ENCODE measurements at regions not wholly inside any gene's neighbourhood (a gene's known extent, or its start where the extent isn't known, plus 50 kb on each side); places are given as distances from the start of the nearest gene placed in this dataset.

DNA sequence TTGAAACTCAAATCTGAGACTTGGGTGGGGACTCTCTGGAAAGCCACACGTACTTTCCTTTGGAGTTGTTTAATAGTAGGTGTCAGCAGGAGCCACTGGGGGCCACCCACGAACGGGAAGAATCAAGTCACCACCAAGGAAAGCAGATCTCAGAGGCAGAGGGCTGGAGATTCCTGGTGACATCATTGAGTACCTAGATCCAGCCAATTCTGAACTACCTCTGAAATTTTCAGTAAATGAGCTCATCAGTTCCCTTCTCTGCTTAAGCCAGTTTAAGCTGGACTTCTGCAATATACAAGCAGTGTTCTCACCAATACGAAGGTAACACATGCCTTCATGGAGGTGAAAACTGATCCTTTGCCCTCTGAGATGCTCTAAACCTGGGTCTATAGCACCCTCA is 99.3 kb upstream of the SORCS3 start:
- H3K4me1 Mint-ChIP-seq (ENCODE audit: low read depth) = no peaks in the 10 kb centered on the region
- H3K27me3 Mint-ChIP-seq = peaks cover 15% of the 10 kb centered on the region
- ChIA-PET POLR2A (no interaction called here), CTCF (no interaction called here)
- DNase-seq = no peak
- no peak overlapping the region for H3K4me3 Mint-ChIP-seq
- no peaks in the 10 kb centered on the region for H3K36me3 Mint-ChIP-seq
- H3K27ac Mint-ChIP-seq = no peak overlapping the region
- intact Hi-C loops (cut with micrococcal nuclease) = no loop called here
- no peaks in the 10 kb centered on the region for H3K9me3 Mint-ChIP-seq

DNA sequence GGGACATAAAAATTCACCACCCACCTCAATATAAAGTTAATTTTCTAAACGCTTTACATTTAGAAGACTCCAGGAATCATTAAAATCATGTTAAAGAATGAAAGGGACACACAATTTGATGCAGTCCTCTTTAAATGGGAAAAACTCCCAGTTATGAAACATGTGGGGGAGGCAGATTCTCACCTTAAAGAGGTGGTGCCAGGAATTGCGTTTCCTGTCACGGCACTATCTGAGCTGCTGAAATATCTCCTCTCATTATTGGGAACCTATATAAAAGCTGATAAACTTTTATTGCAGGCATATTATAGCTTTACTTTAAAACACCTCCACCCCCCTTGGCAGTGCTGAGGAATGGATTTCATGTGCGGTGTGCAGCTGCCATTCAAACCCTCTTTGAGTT is 94.8 kb upstream of the SORCS3 start:
- H3K4me3 Mint-ChIP-seq = no peak overlapping the region
- intact Hi-C loops (cut with micrococcal nuclease) = no loop called here
- CTCF ChIA-PET = no interaction called here
- DNase-seq = no peak
- H3K9me3 Mint-ChIP-seq = no peaks in the 10 kb centered on the region
- POLR2A ChIA-PET = no interaction called here
- H3K27me3 Mint-ChIP-seq = peaks cover 3% of the 10 kb centered on the region
- no peaks in the 10 kb centered on the region for H3K4me1 Mint-ChIP-seq (ENCODE audit: low read depth)
- H3K36me3 Mint-ChIP-seq = no peaks in the 10 kb centered on the region
- H3K27ac Mint-ChIP-seq = no peak overlapping the region

DNA sequence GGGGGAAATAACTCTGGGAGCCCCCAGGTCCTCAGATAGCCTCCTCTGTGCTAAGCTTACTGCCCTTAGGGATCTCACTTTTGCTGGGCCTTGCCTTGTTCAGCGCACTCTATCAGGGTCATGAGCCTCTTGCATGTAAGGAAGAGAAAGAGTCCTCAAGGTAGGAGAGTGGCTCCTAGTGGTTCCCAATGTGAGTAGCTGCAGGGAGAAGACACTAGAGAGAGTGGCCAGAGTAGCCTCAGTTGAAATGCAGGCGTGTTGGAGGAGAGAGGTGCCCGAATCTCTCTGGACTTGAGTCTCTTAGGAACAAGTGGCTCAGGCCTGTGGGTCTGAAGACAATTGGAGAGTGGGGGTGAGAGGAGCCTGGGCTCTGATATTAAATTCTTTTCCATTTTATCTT is 94.3 kb upstream of the SORCS3 start:
- intact Hi-C loops (cut with micrococcal nuclease) = no loop called here
- Mint-ChIP-seq H3K4me3 (no peak overlapping the region), H3K9me3 (no peaks in the 10 kb centered on the region), H3K27me3 (no peaks in the 10 kb centered on the region), H3K27ac (no peak overlapping the region), H3K4me1 (ENCODE audit: low read depth) (no peaks in the 10 kb centered on the region), H3K36me3 (no peaks in the 10 kb centered on the region)
- CTCF ChIA-PET = no interaction called here
- no peak for DNase-seq
- POLR2A ChIA-PET = no interaction called here

DNA sequence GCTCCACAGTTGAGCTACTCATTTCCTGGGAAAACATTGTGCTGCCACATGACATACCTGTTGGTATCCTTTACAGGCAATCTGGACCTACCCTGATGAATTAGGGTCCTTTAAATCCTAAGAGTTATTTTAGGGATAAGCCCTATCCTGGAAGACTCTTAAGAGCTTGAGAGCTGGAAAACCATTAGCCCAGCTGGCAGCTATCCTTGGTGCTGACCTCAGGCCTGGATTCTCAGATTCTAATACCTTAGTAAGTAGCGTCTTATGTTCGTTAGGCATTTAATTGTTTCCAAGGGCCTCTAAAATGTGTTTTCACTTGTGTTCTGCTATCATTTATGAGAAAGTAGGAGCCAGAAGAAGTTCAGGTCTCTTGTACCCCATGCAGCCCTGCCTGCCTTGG is 93.0 kb upstream of the SORCS3 start:
- intact Hi-C loops (cut with micrococcal nuclease) = no loop called here
- Mint-ChIP-seq H3K27me3 (no peaks in the 10 kb centered on the region), H3K9me3 (no peaks in the 10 kb centered on the region), H3K27ac (no peak overlapping the region), H3K4me1 (ENCODE audit: low read depth) (no peaks in the 10 kb centered on the region), H3K36me3 (no peaks in the 10 kb centered on the region), H3K4me3 (no peak overlapping the region)
- ChIA-PET CTCF (interaction anchor here (0.7 to 1.0 kb wide), 2 partner anchors 30 to 197 kb away, joined by 3 read pairs; no protein-coding TSS in a partner anchor), POLR2A (no interaction called here)
- no peak for DNase-seq

DNA sequence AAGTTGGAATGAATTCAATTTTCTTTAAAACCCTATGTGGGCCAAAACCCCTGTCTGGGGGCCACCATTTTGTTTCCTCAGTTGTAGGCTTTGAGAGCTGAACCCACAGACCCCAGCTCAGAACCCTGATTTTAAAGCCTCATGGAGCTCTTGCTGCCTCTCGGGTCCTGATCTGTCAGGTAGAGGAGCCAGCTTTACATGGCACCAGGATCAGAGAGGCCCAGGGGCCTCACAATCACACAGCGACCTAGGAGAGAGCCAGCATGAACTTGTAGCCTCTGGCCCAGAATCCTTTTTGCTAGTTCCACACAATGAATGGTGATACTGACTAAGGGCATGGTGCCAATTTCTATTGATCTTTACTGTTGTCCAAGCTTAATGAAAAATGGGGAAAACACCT is 84.3 kb upstream of the SORCS3 start:
- CTCF ChIA-PET = interaction anchor here (0.6 to 2.0 kb wide), 2 partner anchors 8 to 23 kb away, joined by 3 to 4 read pairs; no protein-coding TSS in a partner anchor
- no peaks in the 10 kb centered on the region for H3K27me3 Mint-ChIP-seq
- H3K9me3 Mint-ChIP-seq = no peaks in the 10 kb centered on the region
- intact Hi-C loops (cut with micrococcal nuclease) = no loop called here
- no peaks in the 10 kb centered on the region for H3K4me1 Mint-ChIP-seq (ENCODE audit: low read depth)
- no peaks in the 10 kb centered on the region for H3K36me3 Mint-ChIP-seq
- POLR2A ChIA-PET = no interaction called here
- no peak overlapping the region for H3K4me3 Mint-ChIP-seq
- DNase-seq = no peak
- no peak overlapping the region for H3K27ac Mint-ChIP-seq

DNA sequence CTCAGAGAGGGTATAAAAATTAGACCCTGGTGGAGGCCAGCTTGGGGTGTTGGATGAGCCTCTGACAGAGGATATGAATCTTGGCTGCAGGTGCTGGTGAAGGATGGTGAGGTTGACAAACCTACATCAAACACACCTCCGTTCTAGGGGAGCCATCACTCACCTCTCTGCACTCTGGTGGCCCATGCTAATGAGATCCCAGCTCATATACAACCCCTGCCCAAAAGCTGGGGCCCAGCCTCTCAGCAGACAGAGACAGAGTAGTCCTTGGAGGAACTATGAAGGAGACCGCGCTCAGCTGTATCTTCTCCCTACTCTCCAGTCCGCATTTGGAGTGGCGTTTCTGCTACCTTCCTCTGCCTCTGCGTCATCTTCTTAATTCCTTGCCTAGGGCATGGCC is 83.1 kb upstream of the SORCS3 start:
- intact Hi-C loops (cut with micrococcal nuclease) = no loop called here
- Mint-ChIP-seq H3K36me3 (no peaks in the 10 kb centered on the region), H3K27ac (no peak overlapping the region), H3K4me3 (no peak overlapping the region), H3K27me3 (no peaks in the 10 kb centered on the region), H3K4me1 (ENCODE audit: low read depth) (no peaks in the 10 kb centered on the region), H3K9me3 (no peaks in the 10 kb centered on the region)
- POLR2A ChIA-PET = no interaction called here
- DNase-seq = no peak
- CTCF ChIA-PET = no interaction called here

DNA sequence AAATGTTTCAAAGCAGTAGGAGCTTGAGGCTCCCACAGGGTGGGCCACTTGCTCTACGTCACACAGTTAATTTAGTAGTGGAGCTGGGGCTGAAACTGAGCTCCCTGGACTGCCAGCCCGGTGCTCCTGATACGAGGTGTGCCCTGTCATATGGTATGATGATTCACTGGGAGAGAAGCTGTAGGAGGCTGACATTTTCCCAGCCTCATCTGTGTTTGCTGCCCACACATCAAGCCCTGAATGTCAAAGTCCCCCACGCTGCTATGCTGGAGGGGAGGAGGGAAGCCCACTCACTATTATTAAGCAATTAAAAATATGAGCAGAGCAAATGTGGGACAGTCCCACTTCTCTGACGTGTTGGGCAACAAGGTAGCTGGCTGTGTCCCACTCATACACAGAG is 81.2 kb upstream of the SORCS3 start:
- Mint-ChIP-seq H3K4me3 (no peak overlapping the region), H3K9me3 (no peaks in the 10 kb centered on the region), H3K27me3 (peaks cover 2% of the 10 kb centered on the region), H3K36me3 (no peaks in the 10 kb centered on the region), H3K4me1 (ENCODE audit: low read depth) (no peaks in the 10 kb centered on the region), H3K27ac (no peak overlapping the region)
- POLR2A ChIA-PET = no interaction called here
- intact Hi-C loops (cut with micrococcal nuclease) = no loop called here
- DNase-seq = no peak
- CTCF ChIA-PET = no interaction called here

DNA sequence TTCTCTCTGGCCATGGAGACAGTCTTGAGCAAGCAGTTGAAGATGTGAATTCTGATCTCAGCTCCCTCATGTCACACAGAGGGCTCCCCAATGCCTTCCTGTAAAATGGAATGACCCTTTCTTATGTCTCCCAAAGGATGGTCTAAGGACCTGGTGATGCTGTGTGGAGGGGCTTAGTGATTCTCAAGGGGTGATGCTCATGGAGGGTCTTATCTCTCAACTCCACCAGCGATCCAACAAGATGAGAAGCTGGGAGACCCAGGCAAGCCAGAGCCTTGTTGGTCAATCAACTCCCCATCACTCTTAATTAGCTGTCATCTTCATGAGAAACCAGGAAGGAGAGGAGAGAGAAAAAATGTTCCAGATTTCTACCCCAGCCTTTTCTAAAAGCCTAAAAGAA is 78.0 kb upstream of the SORCS3 start:
- Mint-ChIP-seq H3K4me3 (no peak overlapping the region), H3K27me3 (peaks cover 10% of the 10 kb centered on the region), H3K27ac (no peak overlapping the region), H3K36me3 (no peaks in the 10 kb centered on the region), H3K9me3 (no peaks in the 10 kb centered on the region), H3K4me1 (ENCODE audit: low read depth) (no peaks in the 10 kb centered on the region)
- ChIA-PET POLR2A (no interaction called here), CTCF (no interaction called here)
- DNase-seq = no peak
- intact Hi-C loops (cut with micrococcal nuclease) = no loop called here

DNA sequence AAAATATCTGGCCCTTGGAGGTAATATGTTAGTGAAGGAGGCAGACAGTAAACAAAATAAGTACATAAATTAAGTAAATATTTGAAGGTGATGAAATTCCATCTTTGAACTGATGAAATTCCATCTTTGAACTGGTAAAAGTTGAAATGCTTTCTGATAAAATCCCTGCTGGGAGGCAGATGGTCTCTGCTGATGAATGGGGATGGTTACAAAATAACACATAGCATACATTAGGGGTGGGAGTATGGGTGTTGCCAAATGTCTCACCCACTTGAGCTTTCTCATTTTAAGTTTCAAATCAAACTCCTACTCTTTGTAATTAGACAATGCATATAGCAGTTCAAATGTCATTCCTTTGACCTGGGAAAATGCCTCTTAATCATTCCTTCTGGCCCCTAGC is 77.5 kb upstream of the SORCS3 start:
- ChIA-PET CTCF (no interaction called here), POLR2A (no interaction called here)
- Mint-ChIP-seq H3K9me3 (no peaks in the 10 kb centered on the region), H3K27me3 (peaks cover 10% of the 10 kb centered on the region), H3K4me3 (no peak overlapping the region), H3K4me1 (ENCODE audit: low read depth) (no peaks in the 10 kb centered on the region), H3K27ac (no peak overlapping the region), H3K36me3 (no peaks in the 10 kb centered on the region)
- intact Hi-C loops (cut with micrococcal nuclease) = no loop called here
- no peak for DNase-seq

DNA sequence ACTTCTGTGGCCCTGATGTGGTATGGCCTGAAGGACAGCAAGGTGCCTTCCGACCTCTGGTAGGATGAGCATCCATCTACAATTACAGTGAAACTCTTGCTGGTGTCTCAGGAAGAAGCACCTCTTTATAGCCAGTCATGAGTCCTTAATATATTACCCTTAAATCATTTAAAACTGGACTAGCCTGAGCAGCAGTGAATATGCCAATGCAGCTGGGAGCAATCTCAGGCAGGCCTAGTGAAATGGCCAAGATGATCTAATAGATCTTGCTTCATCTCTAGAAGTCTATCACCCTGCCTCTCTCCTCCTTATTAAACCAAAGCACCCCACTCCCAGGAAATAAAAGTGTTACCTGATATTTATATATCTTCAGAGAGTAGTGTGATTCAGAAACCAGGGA is 66.7 kb upstream of the SORCS3 start:
- H3K36me3 Mint-ChIP-seq = peaks cover 6% of the 10 kb centered on the region
- H3K4me3 Mint-ChIP-seq = no peak overlapping the region
- intact Hi-C loops (cut with micrococcal nuclease) = no loop called here
- no peak overlapping the region for H3K27ac Mint-ChIP-seq
- CTCF ChIA-PET = no interaction called here
- POLR2A ChIA-PET = no interaction called here
- H3K27me3 Mint-ChIP-seq = peaks cover 15% of the 10 kb centered on the region
- no peaks in the 10 kb centered on the region for H3K4me1 Mint-ChIP-seq (ENCODE audit: low read depth)
- peaks cover 18% of the 10 kb centered on the region for H3K9me3 Mint-ChIP-seq
- no peak for DNase-seq

DNA sequence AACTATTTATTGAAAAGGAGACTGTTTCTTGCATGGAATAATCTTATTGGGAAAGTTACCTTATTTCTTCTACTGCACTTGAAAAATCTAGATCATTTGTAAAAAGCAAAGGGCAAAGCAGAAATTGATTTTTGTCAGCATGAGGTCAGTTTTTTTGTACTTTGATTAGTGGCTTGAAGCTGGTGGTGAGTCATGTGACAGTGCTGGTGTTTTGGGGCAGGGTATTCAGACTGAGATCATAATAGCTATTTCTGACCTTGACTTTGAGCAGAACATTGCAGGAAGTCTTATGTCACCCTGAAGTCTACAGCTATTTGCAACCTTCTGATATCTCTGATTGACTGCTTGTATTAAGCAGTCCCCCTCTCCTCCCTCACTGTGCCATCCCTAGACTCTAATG is 66.3 kb upstream of the SORCS3 start:
- H3K4me1 Mint-ChIP-seq (ENCODE audit: low read depth) = no peaks in the 10 kb centered on the region
- H3K9me3 Mint-ChIP-seq = peaks cover 14% of the 10 kb centered on the region
- POLR2A ChIA-PET = interaction anchor here (0.8 kb wide), 1 partner anchor 15 kb away, joined by 3 read pairs; no protein-coding TSS in a partner anchor
- peaks cover 6% of the 10 kb centered on the region for H3K36me3 Mint-ChIP-seq
- intact Hi-C loops (cut with micrococcal nuclease) = no loop called here
- no peak overlapping the region for H3K4me3 Mint-ChIP-seq
- H3K27ac Mint-ChIP-seq = no peak overlapping the region
- CTCF ChIA-PET = no interaction called here
- peaks cover 11% of the 10 kb centered on the region for H3K27me3 Mint-ChIP-seq
- DNase-seq = no peak

DNA sequence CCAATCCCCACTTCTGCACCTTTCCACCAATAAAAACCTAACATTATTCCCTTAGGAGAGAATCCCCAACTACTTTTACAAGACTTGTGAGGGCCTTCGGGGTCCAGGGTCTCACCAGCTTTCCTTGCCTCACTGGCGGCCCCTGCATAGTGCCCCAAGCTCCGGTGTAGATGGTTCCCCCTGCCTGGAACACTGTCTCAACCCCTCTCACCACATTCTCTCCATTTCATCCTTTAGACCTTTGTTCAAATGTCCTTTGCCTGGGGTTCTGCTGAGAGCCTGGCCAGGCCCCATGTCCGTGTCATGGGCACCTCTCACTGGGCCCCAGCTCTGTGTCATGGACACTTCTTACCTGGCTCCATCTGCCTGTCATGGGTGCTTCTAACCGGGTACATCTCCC is 64.5 kb upstream of the SORCS3 start:
- DNase-seq = no peak
- intact Hi-C loops (cut with micrococcal nuclease) = no loop called here

DNA sequence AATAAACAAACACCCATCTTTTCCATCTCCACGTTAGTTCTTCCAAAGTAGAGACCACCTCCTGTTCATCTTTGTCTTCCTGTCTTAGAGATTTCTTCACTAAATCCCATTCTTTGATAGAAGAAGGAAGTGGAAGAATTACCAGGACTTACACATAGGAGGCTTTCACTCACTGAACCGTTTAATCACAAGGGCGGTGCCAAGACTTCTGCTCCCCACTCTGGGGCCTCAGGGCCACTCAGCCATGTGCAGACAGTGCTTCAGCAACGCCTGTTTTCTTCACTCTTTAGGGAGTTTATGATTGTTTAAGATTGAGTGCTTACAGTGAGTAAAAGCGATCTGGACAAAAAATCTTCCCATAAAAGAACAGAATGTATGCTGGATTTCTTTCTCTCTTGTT is 63.9 kb upstream of the SORCS3 start:
- H3K27ac Mint-ChIP-seq = no peak overlapping the region
- H3K4me1 Mint-ChIP-seq (ENCODE audit: low read depth) = peaks cover 4% of the 10 kb centered on the region
- H3K27me3 Mint-ChIP-seq = peaks cover 20% of the 10 kb centered on the region
- no peaks in the 10 kb centered on the region for H3K36me3 Mint-ChIP-seq
- ChIA-PET POLR2A (no interaction called here), CTCF (no interaction called here)
- no peaks in the 10 kb centered on the region for H3K9me3 Mint-ChIP-seq
- DNase-seq = no peak
- no peak overlapping the region for H3K4me3 Mint-ChIP-seq
- intact Hi-C loops (cut with micrococcal nuclease) = no loop called here

More for the DNA sequence above, 64.5 kb upstream of the SORCS3 start:
- H3K36me3 Mint-ChIP-seq = peaks cover 1% of the 10 kb centered on the region
- peaks cover 4% of the 10 kb centered on the region for H3K4me1 Mint-ChIP-seq (ENCODE audit: low read depth)
- H3K4me3 Mint-ChIP-seq = no peak overlapping the region
- no peak overlapping the region for H3K27ac Mint-ChIP-seq
- POLR2A ChIA-PET = no interaction called here
- peaks cover 22% of the 10 kb centered on the region for H3K27me3 Mint-ChIP-seq
- CTCF ChIA-PET = no interaction called here
- peaks cover 2% of the 10 kb centered on the region for H3K9me3 Mint-ChIP-seq

Measured in activated CD4-positive, alpha-beta memory T cell treated with anti-CD3 and anti-CD28 coated beads for 36 hours (primary cell).